ENCODE measurements at regions not wholly inside any gene's neighbourhood (a gene's known extent, or its start where the extent isn't known, plus 50 kb on each side); places are given as distances from the start of the nearest gene placed in this dataset.

DNA sequence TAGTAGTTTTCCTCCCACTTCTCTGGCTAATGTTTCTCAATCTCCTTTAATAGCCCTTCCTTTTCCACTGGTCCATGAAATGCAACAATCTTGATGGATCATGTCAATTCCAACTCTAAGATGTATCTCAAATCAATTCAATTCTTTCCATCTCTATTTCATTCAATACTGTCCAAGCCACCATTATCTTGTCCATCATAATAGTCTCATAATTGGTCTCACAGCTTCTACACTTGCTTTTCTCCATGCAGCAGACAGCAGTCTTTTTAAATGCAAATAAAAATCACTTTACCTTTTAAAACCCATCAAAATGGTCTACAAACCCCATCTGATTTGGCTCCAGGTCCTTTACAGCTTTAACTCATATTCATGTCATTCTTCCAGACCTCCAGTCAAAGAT, 226.6 kb downstream of the EPHA4 start:
- DNase-seq (ENCODE audit: low spot score) (no peak), ATAC-seq (no peak)
- Mint-ChIP-seq H3K4me1 (peaks cover 6% of the 10 kb centered on the region), H3K36me3 (no peaks in the 10 kb centered on the region), H3K9me3 (peaks cover 3% of the 10 kb centered on the region; the same call in 1 of the 2 replicates), H3K27me3 (ENCODE audit: low read depth) (no peaks in the 10 kb centered on the region), H3K27ac (no peak overlapping the region), H3K4me3 (no peak overlapping the region)
- ChIA-PET CTCF (no interaction called here), POLR2A (no interaction called here)
- TF ChIP-seq ZNF423 (CRISPR knock-in tag; IDR thresholded peaks at IDR 0.05) (no peak), ZNF219 (CRISPR knock-in tag; IDR thresholded peaks at IDR 0.05; ENCODE audit: borderline replicate concordance) (no peak), SOX15 (CRISPR knock-in tag; IDR thresholded peaks at IDR 0.05) (no peak), ZNF232 (CRISPR knock-in tag; IDR thresholded peaks at IDR 0.05) (no peak), ZNF121 (CRISPR knock-in tag; IDR thresholded peaks at IDR 0.05) (no peak), ZBTB21 (CRISPR knock-in tag; IDR thresholded peaks at IDR 0.05; ENCODE audit: borderline replicate concordance) (no peak), RELA (CRISPR knock-in tag; IDR thresholded peaks at IDR 0.05; ENCODE audit: borderline replicate concordance) (no peak), RORB (CRISPR knock-in tag; IDR thresholded peaks at IDR 0.05) (no peak)
- TF ChIP-seq, protein P1, sequence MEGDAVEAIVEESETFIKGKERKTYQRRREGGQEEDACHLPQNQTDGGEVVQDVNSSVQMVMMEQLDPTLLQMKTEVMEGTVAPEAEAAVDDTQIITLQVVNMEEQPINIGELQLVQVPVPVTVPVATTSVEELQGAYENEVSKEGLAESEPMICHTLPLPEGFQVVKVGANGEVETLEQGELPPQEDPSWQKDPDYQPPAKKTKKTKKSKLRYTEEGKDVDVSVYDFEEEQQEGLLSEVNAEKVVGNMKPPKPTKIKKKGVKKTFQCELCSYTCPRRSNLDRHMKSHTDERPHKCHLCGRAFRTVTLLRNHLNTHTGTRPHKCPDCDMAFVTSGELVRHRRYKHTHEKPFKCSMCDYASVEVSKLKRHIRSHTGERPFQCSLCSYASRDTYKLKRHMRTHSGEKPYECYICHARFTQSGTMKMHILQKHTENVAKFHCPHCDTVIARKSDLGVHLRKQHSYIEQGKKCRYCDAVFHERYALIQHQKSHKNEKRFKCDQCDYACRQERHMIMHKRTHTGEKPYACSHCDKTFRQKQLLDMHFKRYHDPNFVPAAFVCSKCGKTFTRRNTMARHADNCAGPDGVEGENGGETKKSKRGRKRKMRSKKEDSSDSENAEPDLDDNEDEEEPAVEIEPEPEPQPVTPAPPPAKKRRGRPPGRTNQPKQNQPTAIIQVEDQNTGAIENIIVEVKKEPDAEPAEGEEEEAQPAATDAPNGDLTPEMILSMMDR (IDR thresholded peaks at IDR 0.05): no peak

DNA sequence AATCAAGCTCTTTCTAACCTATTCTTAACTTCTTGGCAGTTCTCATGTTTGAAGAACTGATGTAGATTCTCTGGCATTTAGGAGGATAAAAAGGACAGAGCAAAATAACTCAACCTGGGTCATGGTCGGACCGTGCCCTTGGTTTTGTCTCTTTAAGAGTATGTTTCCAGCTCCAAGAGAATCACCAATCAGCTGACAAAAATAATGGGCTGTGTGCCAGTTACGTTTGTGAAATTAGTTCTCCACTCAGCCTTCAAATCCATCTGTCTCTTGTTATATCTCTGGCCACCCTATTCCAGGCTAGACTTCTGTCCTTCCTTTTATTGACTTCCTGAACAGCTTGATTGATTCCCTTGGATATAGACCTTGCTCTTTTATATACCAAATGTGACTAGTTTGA, 225.7 kb downstream of the EPHA4 start:
- Mint-ChIP-seq H3K9me3 (peaks cover 3% of the 10 kb centered on the region; the same call in 1 of the 2 replicates), H3K4me1 (peaks cover 6% of the 10 kb centered on the region), H3K27ac (no peak overlapping the region), H3K36me3 (no peaks in the 10 kb centered on the region), H3K27me3 (ENCODE audit: low read depth) (no peaks in the 10 kb centered on the region), H3K4me3 (no peak overlapping the region)
- ChIA-PET POLR2A (no interaction called here), CTCF (no interaction called here)
- no peak for TF ChIP-seq OVOL2 (CRISPR knock-in tag; IDR thresholded peaks at IDR 0.05; ENCODE audit: borderline replicate concordance)
- TF ChIP-seq ZBTB21 (CRISPR knock-in tag; IDR thresholded peaks at IDR 0.05; ENCODE audit: borderline replicate concordance): no peak
- TF ChIP-seq ZSCAN18 (CRISPR knock-in tag; IDR thresholded peaks at IDR 0.05): no peak
- TF ChIP-seq, protein P2, sequence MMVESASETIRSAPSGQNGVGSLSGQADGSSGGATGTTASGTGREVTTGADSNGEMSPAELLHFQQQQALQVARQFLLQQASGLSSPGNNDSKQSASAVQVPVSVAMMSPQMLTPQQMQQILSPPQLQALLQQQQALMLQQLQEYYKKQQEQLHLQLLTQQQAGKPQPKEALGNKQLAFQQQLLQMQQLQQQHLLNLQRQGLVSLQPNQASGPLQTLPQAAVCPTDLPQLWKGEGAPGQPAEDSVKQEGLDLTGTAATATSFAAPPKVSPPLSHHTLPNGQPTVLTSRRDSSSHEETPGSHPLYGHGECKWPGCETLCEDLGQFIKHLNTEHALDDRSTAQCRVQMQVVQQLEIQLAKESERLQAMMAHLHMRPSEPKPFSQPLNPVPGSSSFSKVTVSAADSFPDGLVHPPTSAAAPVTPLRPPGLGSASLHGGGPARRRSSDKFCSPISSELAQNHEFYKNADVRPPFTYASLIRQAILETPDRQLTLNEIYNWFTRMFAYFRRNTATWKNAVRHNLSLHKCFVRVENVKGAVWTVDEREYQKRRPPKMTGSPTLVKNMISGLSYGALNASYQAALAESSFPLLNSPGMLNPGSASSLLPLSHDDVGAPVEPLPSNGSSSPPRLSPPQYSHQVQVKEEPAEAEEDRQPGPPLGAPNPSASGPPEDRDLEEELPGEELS (CRISPR knock-in tag; IDR thresholded peaks at IDR 0.05): no peak
- no peak for TF ChIP-seq ATF1 (CRISPR knock-in tag; IDR thresholded peaks at IDR 0.05)
- TF ChIP-seq USF1 (CRISPR knock-in tag; IDR thresholded peaks at IDR 0.05): no peak
- no peak for DNase-seq (ENCODE audit: low spot score)
- ATAC-seq: no peak

GRCh38 chr2:221347471-221347870, 224.6 kb downstream of the EPHA4 start:
- no peak for DNase-seq (ENCODE audit: low spot score)
- H3K9me3 Mint-ChIP-seq: peaks cover 3% of the 10 kb centered on the region; the same call in 1 of the 2 replicates
- H3K27ac Mint-ChIP-seq: no peak overlapping the region
- CTCF ChIA-PET: no interaction called here
- H3K4me1 Mint-ChIP-seq: peaks cover 6% of the 10 kb centered on the region
- H3K27me3 Mint-ChIP-seq (ENCODE audit: low read depth): no peaks in the 10 kb centered on the region
- ATAC-seq: no peak
- no peak overlapping the region for H3K4me3 Mint-ChIP-seq
- H3K36me3 Mint-ChIP-seq: no peaks in the 10 kb centered on the region
- POLR2A ChIA-PET: no interaction called here
- no peak for TF ChIP-seq GRHL2 (CRISPR knock-in tag; IDR thresholded peaks at IDR 0.05; ENCODE audit: insufficient replicate concordance, severe bottlenecking)
- TF ChIP-seq, protein P3, sequence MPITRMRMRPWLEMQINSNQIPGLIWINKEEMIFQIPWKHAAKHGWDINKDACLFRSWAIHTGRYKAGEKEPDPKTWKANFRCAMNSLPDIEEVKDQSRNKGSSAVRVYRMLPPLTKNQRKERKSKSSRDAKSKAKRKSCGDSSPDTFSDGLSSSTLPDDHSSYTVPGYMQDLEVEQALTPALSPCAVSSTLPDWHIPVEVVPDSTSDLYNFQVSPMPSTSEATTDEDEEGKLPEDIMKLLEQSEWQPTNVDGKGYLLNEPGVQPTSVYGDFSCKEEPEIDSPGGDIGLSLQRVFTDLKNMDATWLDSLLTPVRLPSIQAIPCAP (CRISPR knock-in tag; IDR thresholded peaks at IDR 0.05): no peak
- TF ChIP-seq, protein P4, sequence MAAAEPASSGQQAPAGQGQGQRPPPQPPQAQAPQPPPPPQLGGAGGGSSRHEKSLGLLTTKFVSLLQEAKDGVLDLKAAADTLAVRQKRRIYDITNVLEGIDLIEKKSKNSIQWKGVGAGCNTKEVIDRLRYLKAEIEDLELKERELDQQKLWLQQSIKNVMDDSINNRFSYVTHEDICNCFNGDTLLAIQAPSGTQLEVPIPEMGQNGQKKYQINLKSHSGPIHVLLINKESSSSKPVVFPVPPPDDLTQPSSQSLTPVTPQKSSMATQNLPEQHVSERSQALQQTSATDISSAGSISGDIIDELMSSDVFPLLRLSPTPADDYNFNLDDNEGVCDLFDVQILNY (CRISPR knock-in tag; IDR thresholded peaks at IDR 0.05): no peak
- TF ChIP-seq, protein P5, sequence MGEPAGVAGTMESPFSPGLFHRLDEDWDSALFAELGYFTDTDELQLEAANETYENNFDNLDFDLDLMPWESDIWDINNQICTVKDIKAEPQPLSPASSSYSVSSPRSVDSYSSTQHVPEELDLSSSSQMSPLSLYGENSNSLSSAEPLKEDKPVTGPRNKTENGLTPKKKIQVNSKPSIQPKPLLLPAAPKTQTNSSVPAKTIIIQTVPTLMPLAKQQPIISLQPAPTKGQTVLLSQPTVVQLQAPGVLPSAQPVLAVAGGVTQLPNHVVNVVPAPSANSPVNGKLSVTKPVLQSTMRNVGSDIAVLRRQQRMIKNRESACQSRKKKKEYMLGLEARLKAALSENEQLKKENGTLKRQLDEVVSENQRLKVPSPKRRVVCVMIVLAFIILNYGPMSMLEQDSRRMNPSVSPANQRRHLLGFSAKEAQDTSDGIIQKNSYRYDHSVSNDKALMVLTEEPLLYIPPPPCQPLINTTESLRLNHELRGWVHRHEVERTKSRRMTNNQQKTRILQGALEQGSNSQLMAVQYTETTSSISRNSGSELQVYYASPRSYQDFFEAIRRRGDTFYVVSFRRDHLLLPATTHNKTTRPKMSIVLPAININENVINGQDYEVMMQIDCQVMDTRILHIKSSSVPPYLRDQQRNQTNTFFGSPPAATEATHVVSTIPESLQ (CRISPR knock-in tag; IDR thresholded peaks at IDR 0.05): no peak
- TF ChIP-seq, protein P6, sequence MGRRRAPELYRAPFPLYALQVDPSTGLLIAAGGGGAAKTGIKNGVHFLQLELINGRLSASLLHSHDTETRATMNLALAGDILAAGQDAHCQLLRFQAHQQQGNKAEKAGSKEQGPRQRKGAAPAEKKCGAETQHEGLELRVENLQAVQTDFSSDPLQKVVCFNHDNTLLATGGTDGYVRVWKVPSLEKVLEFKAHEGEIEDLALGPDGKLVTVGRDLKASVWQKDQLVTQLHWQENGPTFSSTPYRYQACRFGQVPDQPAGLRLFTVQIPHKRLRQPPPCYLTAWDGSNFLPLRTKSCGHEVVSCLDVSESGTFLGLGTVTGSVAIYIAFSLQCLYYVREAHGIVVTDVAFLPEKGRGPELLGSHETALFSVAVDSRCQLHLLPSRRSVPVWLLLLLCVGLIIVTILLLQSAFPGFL (CRISPR knock-in tag; IDR thresholded peaks at IDR 0.05; ENCODE audit: borderline replicate concordance): no peak
- TF ChIP-seq NFATC4 (CRISPR knock-in tag; IDR thresholded peaks at IDR 0.05): no peak
- TF ChIP-seq OVOL2 (CRISPR knock-in tag; IDR thresholded peaks at IDR 0.05; ENCODE audit: borderline replicate concordance): no peak

All from WTC11 (cell line).